Endothelial cell of umbilical vein (primary cell): ENCODE measurements at regions not wholly inside any gene's neighbourhood (a gene's known extent, or its start where the extent isn't known, plus 50 kb on each side); places are given as distances from the start of the nearest gene placed in this dataset.

Source experiments
- BruUV-seq: library from RNA; stranded (reverse); fragments of 400-500 nt; replicated peaks from 2 replicates; lab custom pipeline; 2021; lab: Mats Ljungman, UMichigan
- CTCF ChIA-PET: fragments of 300-600, 350-600 bp; sonication (Branson Sonifier 250); formaldehyde crosslinking; loops from one replicate; lab custom pipeline; 2021; ENCODE audit warnings: antibody characterized with exemption, inconsistent platforms; lab: Charles Lee
- POLR2A ChIA-PET: fragments of 300-600, 350-600 bp; sonication (Branson Sonifier 250); formaldehyde crosslinking; loops from one replicate; lab custom pipeline; 2021; ENCODE audit warnings: antibody characterized with exemption, inconsistent platforms; lab: Charles Lee
- DNase-seq: peaks from one replicate; pipeline ENCODE4 v3.0.0-alpha.2; 2011; ENCODE audit warnings: low read depth, low spot score
- FAIRE-seq: peaks from 2 replicates; lab custom pipeline; 2011; peaks lifted over from hg19 to GRCh38; lab: Jason Lieb, UNC
- H2AFZ ChIP-seq: 2 replicates; pipeline ENCODE4 v1.6.0; 2012; ENCODE audit warnings: low read depth, low read length, control low read depth, inconsistent platforms
- H3K27ac ChIP-seq: 2 replicates; pipeline ENCODE4 v1.5.1; 2011; ENCODE audit warnings: low read depth, mild to moderate bottlenecking, control low read depth, low read length, moderate library complexity; ENCODE audit not compliant: insufficient read depth
- H3K27me3 ChIP-seq, 2 experiments: 2 replicates each; pipeline versions ENCODE4 v1.6.0 to v1.6.1; 2011; ENCODE audit warnings: low read length in 2 of 2, mixed read lengths in 1 of 2; ENCODE audit not compliant: control insufficient read depth in 2 of 2, insufficient read depth in 2 of 2
- H3K36me3 ChIP-seq, 2 experiments: 2 replicates in 1 of 2; 3 replicates in 1 of 2; pipeline ENCODE4 v1.5.1; 2011; ENCODE audit warnings: low read length in 2 of 2, mild to moderate bottlenecking in 1 of 2, moderate library complexity in 1 of 2; ENCODE audit not compliant: control insufficient read depth in 2 of 2, insufficient read depth in 2 of 2; ENCODE audit errors: extremely low read depth in 1 of 2
- H3K4me1 ChIP-seq: 3 replicates; pipeline ENCODE4 v1.5.1; 2011; ENCODE audit warnings: mild to moderate bottlenecking, low read length; ENCODE audit not compliant: control insufficient read depth, insufficient read depth; ENCODE audit errors: extremely low read depth
- H3K4me2 ChIP-seq: 2 replicates; pipeline ENCODE4 v1.6.1; 2011; ENCODE audit warnings: low read length, control low read depth, mixed read lengths; ENCODE audit not compliant: insufficient read depth
- H3K4me3 ChIP-seq, 3 experiments: fragments of 200-600 bp in 1 of 3; sonication (generic), shearing (Covaris generic) in 1 of 3; replicated peaks in 1 of 3; 2 replicates each; pipeline ENCODE4 v1.5.1; 2011 to 2016; ENCODE audit warnings: control low read depth in 3 of 3, low read length in 3 of 3, mild to moderate bottlenecking in 2 of 3, inconsistent platforms in 1 of 3, low read depth in 1 of 3, moderate library complexity in 1 of 3; ENCODE audit not compliant: insufficient read depth in 1 of 3
- H3K79me2 ChIP-seq: 2 replicates; pipeline ENCODE4 v1.6.0; 2012; ENCODE audit warnings: low read length, inconsistent platforms; ENCODE audit not compliant: control insufficient read depth, insufficient read depth
- H3K9ac ChIP-seq: replicated peaks from 2 replicates; pipeline ENCODE3; 2011; ENCODE audit warnings: low read length, control low read depth; ENCODE audit not compliant: insufficient read depth; ENCODE audit errors: extremely low read depth
- H3K9me1 ChIP-seq: replicated peaks from 3 replicates; pipeline ENCODE4 v1.6.0; 2011; ENCODE audit warnings: mild to moderate bottlenecking, low read length; ENCODE audit not compliant: control insufficient read depth, insufficient read depth; ENCODE audit errors: extremely low read depth
- H3K9me3 ChIP-seq: replicated peaks from 2 replicates; pipeline ENCODE4 v1.5.1; 2012; ENCODE audit warnings: low read length, inconsistent platforms; ENCODE audit not compliant: control insufficient read depth, insufficient read depth
- H4K20me1 ChIP-seq: replicated peaks from 2 replicates; pipeline ENCODE3; 2011; ENCODE audit warnings: mild to moderate bottlenecking, low read length; ENCODE audit not compliant: control insufficient read depth, insufficient read depth; ENCODE audit errors: extremely low read depth
- CTCF ChIP-seq, 2 donors: IDR thresholded peaks; 1 replicate in 1 of 2; 2 replicates in 1 of 2; pipeline ENCODE4 v1.5.1; 2011; ENCODE audit warnings: low read length in 2 of 2, mild to moderate bottlenecking in 2 of 2, moderate library complexity in 2 of 2, control low read depth in 1 of 2, inconsistent platforms in 1 of 2, low read depth in 1 of 2; ENCODE audit not compliant: insufficient read depth in 1 of 2; ENCODE audit errors: extremely low read depth in 1 of 2
- EZH2 ChIP-seq: IDR thresholded peaks from 2 replicates; pipeline ENCODE4 v1.6.1; 2012; ENCODE audit warnings: borderline replicate concordance, low read depth, mild to moderate bottlenecking, moderate library complexity, low read length, inconsistent platforms; ENCODE audit not compliant: severe bottlenecking
- FOS ChIP-seq: IDR thresholded peaks from 2 replicates; pipeline ENCODE4 v1.6.1; 2011; ENCODE audit warnings: mild to moderate bottlenecking, low read length, moderate library complexity, borderline replicate concordance; ENCODE audit not compliant: insufficient read depth
- GATA2 ChIP-seq: IDR thresholded peaks from 2 replicates; pipeline ENCODE4 v1.7.0; 2011; ENCODE audit warnings: low read depth, mild to moderate bottlenecking, moderate library complexity, mixed read lengths, low read length; ENCODE audit not compliant: insufficient read length, insufficient read depth
- JUN ChIP-seq: IDR thresholded peaks from 2 replicates; pipeline ENCODE4 v1.6.1; 2011; ENCODE audit warnings: borderline replicate concordance, low read depth; ENCODE audit not compliant: insufficient read length, insufficient read depth
- MYC ChIP-seq: IDR thresholded peaks from one replicate; pipeline ENCODE4 v1.6.1; 2011; ENCODE audit warnings: mild to moderate bottlenecking, low read depth, low read length
- POLR2A ChIP-seq: IDR thresholded peaks from 2 replicates; pipeline ENCODE4 v1.6.1; 2012; ENCODE audit warnings: low read depth, mild to moderate bottlenecking, control low read depth, low read length
- POLR2AphosphoS5 ChIP-seq: IDR thresholded peaks from 2 replicates; pipeline ENCODE4 v1.6.1; 2012; ENCODE audit warnings: low read depth, mild to moderate bottlenecking, control low read depth, low read length, moderate library complexity; ENCODE audit not compliant: insufficient read depth
- dilution Hi-C: fragments of 300-500 bp; cut with MboI; formaldehyde crosslinking; loops from one replicate; pipeline ENCODE4 v1.15.0; 2019; ENCODE audit warnings: low sequenced_read_pairs; ENCODE audit not compliant: extremely low pct_ligation_motif_present
- intact Hi-C: fragments of 100-400 bp; cut with micrococcal nuclease; formaldehyde crosslinking; loops from one replicate; pipeline ENCODE4 v1.10.0; 2022
- TF ChIP-seq, protein P1 (sequence below): IDR thresholded peaks from 2 replicates; pipeline ENCODE4 v1.6.1; 2011; ENCODE audit not compliant: insufficient read depth, insufficient read length

DNA sequence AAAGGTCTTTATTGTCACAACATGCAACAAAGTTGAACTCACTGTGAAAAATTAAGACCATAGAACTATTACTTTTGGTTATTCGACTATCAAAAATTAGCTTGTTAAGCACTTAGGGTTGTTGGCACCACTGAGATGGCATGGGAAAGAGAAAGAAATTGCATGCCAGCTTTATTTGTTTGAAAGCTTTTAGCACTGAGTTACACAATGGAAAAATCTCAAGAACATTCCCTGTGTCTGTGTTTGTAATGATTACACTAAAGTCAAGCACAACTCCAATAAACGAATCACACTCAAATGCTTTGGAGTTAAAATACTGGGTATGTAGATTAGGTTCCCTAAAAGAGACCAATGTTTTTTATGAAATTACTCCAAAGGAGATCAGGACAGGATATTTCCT, 158.6 kb upstream of the COL8A1 start:
- H3K9ac ChIP-seq: no peak overlapping the region
- BruUV-seq: no TSS peak
- H3K4me1 ChIP-seq: peaks cover 17% of the 10 kb centered on the region
- H3K27ac ChIP-seq: no peak overlapping the region
- H3K79me2 ChIP-seq: no peaks in the 10 kb centered on the region
- no peaks in the 10 kb centered on the region for H3K27me3 ChIP-seq
- ChIA-PET CTCF (interaction anchor here (2.0 to 2.2 kb wide), 2 partner anchors 11 to 19 kb away, joined by 4 to 5 read pairs; no protein-coding TSS in a partner anchor), POLR2A (no interaction called here)
- no peaks in the 10 kb centered on the region for H3K9me1 ChIP-seq
- no peaks in the 10 kb centered on the region for H4K20me1 ChIP-seq
- dilution Hi-C loops: no loop called here
- FAIRE-seq (no peak), DNase-seq (no peak)
- H2AFZ ChIP-seq: no peak overlapping the region
- TF ChIP-seq MYC (no peak), FOS (no peak), GATA2 (no peak), CTCF (IDR thresholded peaks at IDR 0.05; ENCODE audit: extremely low read depth in 1 of 2, insufficient read depth in 1 of 2, low read depth in 1 of 2, low read length in 2 of 2) (no peak), POLR2A (no peak), POLR2AphosphoS5 (no peak), JUN (no peak), EZH2 (no peak)
- TF ChIP-seq, protein P1, sequence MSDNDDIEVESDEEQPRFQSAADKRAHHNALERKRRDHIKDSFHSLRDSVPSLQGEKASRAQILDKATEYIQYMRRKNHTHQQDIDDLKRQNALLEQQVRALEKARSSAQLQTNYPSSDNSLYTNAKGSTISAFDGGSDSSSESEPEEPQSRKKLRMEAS: no peak
- H3K4me2 ChIP-seq: no peak overlapping the region
- H3K4me3 ChIP-seq: no peak overlapping the region
- H3K36me3 ChIP-seq: no peaks in the 10 kb centered on the region
- no peaks in the 10 kb centered on the region for H3K9me3 ChIP-seq
- intact Hi-C loops: no loop called here
